ENCODE measurements at regions not wholly inside any gene's neighbourhood (a gene's known extent, or its start where the extent isn't known, plus 50 kb on each side); places are given as distances from the start of the nearest gene placed in this dataset.

GRCh38 chr1:209444961-209445360 lies 138.6 kb upstream of the CAMK1G start:
- Histone ChIP-seq H3K4me3 (ENCODE audit: low read depth, low read length) (no peak overlapping the region), H3K4me1 (ENCODE audit: control insufficient read depth, insufficient read depth, low read length) (no peaks in the 10 kb centered on the region), H3K27ac (ENCODE audit: extremely low read depth, low read depth, low read length) (no peak overlapping the region), H3K36me3 (ENCODE audit: control insufficient read depth in 2 of 2, insufficient read depth in 1 of 2, low read length in 2 of 2) (no peaks in the 10 kb centered on the region), H3K9me3 (ENCODE audit: control insufficient read depth, insufficient read depth, low read depth, low read length) (no peaks in the 10 kb centered on the region)
- CTCF ChIA-PET, result interaction anchor here (0.7 to 1.4 kb wide), 2 partner anchors 121 to 197 kb away, joined by 3 to 5 read pairs; no protein-coding TSS in a partner anchor
- no peak for TF ChIP-seq ZBTB26 (tag by site-specific recombination; optimal IDR thresholded peaks at IDR 0.05)
- TF ChIP-seq ZNF23 (tag by site-specific recombination; IDR thresholded peaks at IDR 0.05; ENCODE audit: borderline replicate concordance), result no peak
- TF ChIP-seq ZSCAN23 (tag by site-specific recombination; IDR thresholded peaks at IDR 0.05), result no peak
- no peak for TF ChIP-seq ZNF280D (tag by site-specific recombination; IDR thresholded peaks at IDR 0.05)
- TF ChIP-seq ZNF571 (tag by site-specific recombination; IDR thresholded peaks at IDR 0.05), result no peak
- no peak for TF ChIP-seq ZFP41 (tag by site-specific recombination; IDR thresholded peaks at IDR 0.05; ENCODE audit: borderline replicate concordance)
- no peak for TF ChIP-seq AEBP2 (tag by site-specific recombination; IDR thresholded peaks at IDR 0.05; ENCODE audit: borderline replicate concordance)
- TF ChIP-seq ZNF248 (tag by site-specific recombination; IDR thresholded peaks at IDR 0.05), result no peak
- no peak for TF ChIP-seq ZNF16 (tag by site-specific recombination; IDR thresholded peaks at IDR 0.05; ENCODE audit: low read depth)
- TF ChIP-seq ZNF707 (tag by site-specific recombination; IDR thresholded peaks at IDR 0.05), result no peak
- no peak for TF ChIP-seq ZNF837 (tag by site-specific recombination; IDR thresholded peaks at IDR 0.05)
- no peak for TF ChIP-seq PRDM1 (tag by site-specific recombination; IDR thresholded peaks at IDR 0.05)
- no peak for TF ChIP-seq ZNF132 (tag by site-specific recombination; IDR thresholded peaks at IDR 0.05; ENCODE audit: borderline replicate concordance)
- TF ChIP-seq ZNF214 (tag by site-specific recombination; IDR thresholded peaks at IDR 0.05; ENCODE audit: borderline replicate concordance), result no peak
- TF ChIP-seq ZEB2 (tag by site-specific recombination; IDR thresholded peaks at IDR 0.05), result no peak
- TF ChIP-seq ZBTB17 (tag by site-specific recombination; IDR thresholded peaks at IDR 0.05), result no peak
- no peak for TF ChIP-seq ZNF280C (tag by site-specific recombination; IDR thresholded peaks at IDR 0.05)
- no peak for TF ChIP-seq OSR2 (tag by site-specific recombination; IDR thresholded peaks at IDR 0.05)
- no peak for TF ChIP-seq PRDM4 (tag by site-specific recombination; IDR thresholded peaks at IDR 0.05)
- TF ChIP-seq ZNF404 (tag by site-specific recombination; IDR thresholded peaks at IDR 0.05), result no peak
- POLR2A ChIA-PET, result no interaction called here
